ENCODE measurements at regions not wholly inside any gene's neighbourhood (a gene's known extent, or its start where the extent isn't known, plus 50 kb on each side); places are given as distances from the start of the nearest gene placed in this dataset.

GRCh38 chr2:167818521-167818920 lies 428.9 kb downstream of the STK39 start:
- no peak overlapping the region for H3K4me3 ChIP-seq
- no peaks in the 10 kb centered on the region for H3K9me2 ChIP-seq (ENCODE audit: insufficient read depth)
- no peaks in the 10 kb centered on the region for H4K20me1 ChIP-seq (ENCODE audit: insufficient read depth)
- no peaks in the 10 kb centered on the region for H3K79me2 ChIP-seq (ENCODE audit: insufficient read depth)
- H3K4me1 ChIP-seq (ENCODE audit: insufficient read depth): no peaks in the 10 kb centered on the region
- no peak overlapping the region for H3K4me2 ChIP-seq (ENCODE audit: unreplicated experiment)
- H3K9me3 ChIP-seq (ENCODE audit: low read depth): no peaks in the 10 kb centered on the region
- no peak overlapping the region for H3K9ac ChIP-seq
- H3K27me3 ChIP-seq (replicated peaks; ENCODE audit: insufficient read depth): no peaks in the 10 kb centered on the region
- H2AFZ ChIP-seq: no peak overlapping the region
- no peaks in the 10 kb centered on the region for H3F3A ChIP-seq (ENCODE audit: insufficient read depth)
- TF ChIP-seq EZH2 (IDR thresholded peaks at IDR 0.05; ENCODE audit: insufficient read depth, poor library complexity, severe bottlenecking) (no peak), EZH2phosphoT487 (IDR thresholded peaks at IDR 0.05; ENCODE audit: insufficient read depth, low read depth) (no peak)
- H3K36me3 ChIP-seq (ENCODE audit: low read depth): no peaks in the 10 kb centered on the region
- H3K27ac ChIP-seq: no peak overlapping the region
- no peak for DNase-seq
- in situ Hi-C loops (cut with MboI): no loop called here
- WGBS, 2 experiments (ENCODE audit: low coverage in 1 of 2, low lambda C conversion rate in 2 of 2, missing lambda C conversion rate in 2 of 2): 52 to 55% methylated on average over 11 of the region's 11 CpGs

- TF ChIP-seq EZH2phosphoT487 (IDR thresholded peaks at IDR 0.05; ENCODE audit: insufficient read depth, low read depth): no peak
- TF ChIP-seq EZH2 (IDR thresholded peaks at IDR 0.05; ENCODE audit: insufficient read depth, poor library complexity, severe bottlenecking): no peak
- 33 to 37% methylated on average over 4 of the region's 4 CpGs for WGBS, 2 experiments (ENCODE audit: low coverage in 1 of 2, low lambda C conversion rate in 2 of 2, missing lambda C conversion rate in 2 of 2)
- H3K27ac ChIP-seq: no peak overlapping the region
Observed at GRCh38 chr2:167817908-167818307, 429.5 kb downstream of the STK39 start.

GRCh38 chr2:167817422-167817821 lies 430.0 kb downstream of the STK39 start:
- Histone ChIP-seq H3K27me3 (replicated peaks; ENCODE audit: insufficient read depth) (no peaks in the 10 kb centered on the region), H3K9me3 (ENCODE audit: low read depth) (no peaks in the 10 kb centered on the region), H3K36me3 (ENCODE audit: low read depth) (no peaks in the 10 kb centered on the region), H3K79me2 (ENCODE audit: insufficient read depth) (no peaks in the 10 kb centered on the region), H3K9me2 (ENCODE audit: insufficient read depth) (no peaks in the 10 kb centered on the region), H2AFZ (no peak overlapping the region), H3K4me1 (ENCODE audit: insufficient read depth) (no peaks in the 10 kb centered on the region), H4K20me1 (ENCODE audit: insufficient read depth) (no peaks in the 10 kb centered on the region), H3K27ac (no peak overlapping the region), H3K4me2 (ENCODE audit: unreplicated experiment) (no peak overlapping the region), H3K4me3 (no peak overlapping the region), H3K9ac (no peak overlapping the region), H3F3A (ENCODE audit: insufficient read depth) (no peaks in the 10 kb centered on the region)
- 34 to 38% methylated on average over 1 of the region's 1 CpG for WGBS, 2 experiments (ENCODE audit: low coverage in 1 of 2, low lambda C conversion rate in 2 of 2, missing lambda C conversion rate in 2 of 2)
- in situ Hi-C loops (cut with MboI): no loop called here
- DNase-seq: no peak
- TF ChIP-seq EZH2 (IDR thresholded peaks at IDR 0.05; ENCODE audit: insufficient read depth, poor library complexity, severe bottlenecking) (no peak), EZH2phosphoT487 (IDR thresholded peaks at IDR 0.05; ENCODE audit: insufficient read depth, low read depth) (no peak)

More at GRCh38 chr2:167817908-167818307, 429.5 kb downstream of the STK39 start:
- in situ Hi-C loops (cut with MboI): no loop called here
- H3F3A ChIP-seq (ENCODE audit: insufficient read depth): no peaks in the 10 kb centered on the region
- no peaks in the 10 kb centered on the region for H3K27me3 ChIP-seq (replicated peaks; ENCODE audit: insufficient read depth)
- no peak overlapping the region for H2AFZ ChIP-seq
- H4K20me1 ChIP-seq (ENCODE audit: insufficient read depth): no peaks in the 10 kb centered on the region
- H3K9me3 ChIP-seq (ENCODE audit: low read depth): no peaks in the 10 kb centered on the region
- H3K79me2 ChIP-seq (ENCODE audit: insufficient read depth): no peaks in the 10 kb centered on the region
- H3K36me3 ChIP-seq (ENCODE audit: low read depth): no peaks in the 10 kb centered on the region
- no peaks in the 10 kb centered on the region for H3K4me1 ChIP-seq (ENCODE audit: insufficient read depth)
- H3K9ac ChIP-seq: no peak overlapping the region
- H3K4me3 ChIP-seq: no peak overlapping the region
- H3K4me2 ChIP-seq (ENCODE audit: unreplicated experiment): no peak overlapping the region
- no peak for DNase-seq
- H3K9me2 ChIP-seq (ENCODE audit: insufficient read depth): no peaks in the 10 kb centered on the region

- H4K20me1 ChIP-seq (ENCODE audit: insufficient read depth): no peaks in the 10 kb centered on the region
- no peaks in the 10 kb centered on the region for H3K27me3 ChIP-seq (replicated peaks; ENCODE audit: insufficient read depth)
- no peak overlapping the region for H3K27ac ChIP-seq
- no peaks in the 10 kb centered on the region for H3K9me3 ChIP-seq (ENCODE audit: low read depth)
- no peak overlapping the region for H3K4me2 ChIP-seq (ENCODE audit: unreplicated experiment)
- no peak for TF ChIP-seq EZH2phosphoT487 (IDR thresholded peaks at IDR 0.05; ENCODE audit: insufficient read depth, low read depth)
- TF ChIP-seq EZH2 (IDR thresholded peaks at IDR 0.05; ENCODE audit: insufficient read depth, poor library complexity, severe bottlenecking): no peak
- H3K36me3 ChIP-seq (ENCODE audit: low read depth): no peaks in the 10 kb centered on the region
- H3F3A ChIP-seq (ENCODE audit: insufficient read depth): no peaks in the 10 kb centered on the region
- H3K9me2 ChIP-seq (ENCODE audit: insufficient read depth): no peaks in the 10 kb centered on the region
- H3K9ac ChIP-seq: no peak overlapping the region
- in situ Hi-C loops (cut with MboI): no loop called here
- DNase-seq: no peak
- WGBS, 2 experiments (ENCODE audit: low coverage in 1 of 2, low lambda C conversion rate in 2 of 2, missing lambda C conversion rate in 2 of 2): 0% methylated on average over 1 of the region's 1 CpG
- H2AFZ ChIP-seq: no peak overlapping the region
- H3K4me3 ChIP-seq: no peak overlapping the region
- no peaks in the 10 kb centered on the region for H3K79me2 ChIP-seq (ENCODE audit: insufficient read depth)
- H3K4me1 ChIP-seq (ENCODE audit: insufficient read depth): no peaks in the 10 kb centered on the region
Observed at GRCh38 chr2:167816874-167817290, 430.5 kb downstream of the STK39 start.

Data from GM23248 (cell line).